AG09309 (cell line): ENCODE measurements at regions not wholly inside any gene's neighbourhood (a gene's known extent, or its start where the extent isn't known, plus 50 kb on each side); places are given as distances from the start of the nearest gene placed in this dataset.
A peak's percentile ranks its signal among the peaks of the same experiment; 100 is the strongest.

Experiments used
- DNase-seq: peaks from one replicate; pipeline ENCODE4 v3.0.0-alpha.2; 2010; ENCODE audit warnings: low read depth
- H3K4me3 ChIP-seq: 2 replicates; pipeline ENCODE4 v1.5.1; 2011; ENCODE audit warnings: mild to moderate bottlenecking, low read depth, low read length, moderate library complexity; ENCODE audit not compliant: control insufficient read depth
- TF ChIP-seq, protein P1 (sequence below): IDR thresholded peaks from 2 replicates; pipeline ENCODE4 v1.5.1; 2011; ENCODE audit warnings: mild to moderate bottlenecking, low read depth, low read length, inconsistent platforms; ENCODE audit not compliant: insufficient read depth, control insufficient read depth; ENCODE audit errors: missing control alignments

- TF ChIP-seq, protein P1, sequence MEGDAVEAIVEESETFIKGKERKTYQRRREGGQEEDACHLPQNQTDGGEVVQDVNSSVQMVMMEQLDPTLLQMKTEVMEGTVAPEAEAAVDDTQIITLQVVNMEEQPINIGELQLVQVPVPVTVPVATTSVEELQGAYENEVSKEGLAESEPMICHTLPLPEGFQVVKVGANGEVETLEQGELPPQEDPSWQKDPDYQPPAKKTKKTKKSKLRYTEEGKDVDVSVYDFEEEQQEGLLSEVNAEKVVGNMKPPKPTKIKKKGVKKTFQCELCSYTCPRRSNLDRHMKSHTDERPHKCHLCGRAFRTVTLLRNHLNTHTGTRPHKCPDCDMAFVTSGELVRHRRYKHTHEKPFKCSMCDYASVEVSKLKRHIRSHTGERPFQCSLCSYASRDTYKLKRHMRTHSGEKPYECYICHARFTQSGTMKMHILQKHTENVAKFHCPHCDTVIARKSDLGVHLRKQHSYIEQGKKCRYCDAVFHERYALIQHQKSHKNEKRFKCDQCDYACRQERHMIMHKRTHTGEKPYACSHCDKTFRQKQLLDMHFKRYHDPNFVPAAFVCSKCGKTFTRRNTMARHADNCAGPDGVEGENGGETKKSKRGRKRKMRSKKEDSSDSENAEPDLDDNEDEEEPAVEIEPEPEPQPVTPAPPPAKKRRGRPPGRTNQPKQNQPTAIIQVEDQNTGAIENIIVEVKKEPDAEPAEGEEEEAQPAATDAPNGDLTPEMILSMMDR = no peak
- DNase-seq = no peak
These were observed 104.5 kb upstream of the QRFPR start for GRCh38 chr4:121485190-121485804.

DNA sequence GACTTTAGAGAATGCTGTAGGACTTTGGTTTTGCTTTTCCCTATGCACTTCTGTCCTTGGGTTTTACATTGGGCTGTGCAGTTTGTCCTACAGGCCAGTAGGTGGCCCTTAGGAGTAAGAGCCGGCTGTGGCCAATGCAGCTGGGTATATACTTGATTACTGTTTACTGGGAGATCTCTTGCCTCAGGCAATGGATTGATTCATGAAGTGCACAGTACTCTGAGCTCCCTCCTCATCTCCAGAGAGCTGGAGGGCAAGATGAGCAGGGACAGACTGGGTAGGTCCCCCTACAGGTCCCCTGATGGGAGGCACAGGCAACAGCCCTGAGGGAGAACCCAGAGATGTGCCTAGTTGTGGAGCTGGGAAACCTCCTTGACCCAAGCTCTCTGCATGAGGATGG is 103.8 kb upstream of the QRFPR start:
- peak; percentile 32 for DNase-seq

More at GRCh38 chr4:121485190-121485804, 104.5 kb upstream of the QRFPR start:
- no peak overlapping the region for H3K4me3 ChIP-seq

GRCh38 chr4:121479808-121480207 is 99.0 kb upstream of the QRFPR start:
- H3K4me3 ChIP-seq = no peak overlapping the region
- TF ChIP-seq, protein P1 = no peak
- DNase-seq = no peak

More for the DNA sequence above, 103.8 kb upstream of the QRFPR start:
- TF ChIP-seq, protein P1 = peak; percentile 93
- no peak overlapping the region for H3K4me3 ChIP-seq

DNA sequence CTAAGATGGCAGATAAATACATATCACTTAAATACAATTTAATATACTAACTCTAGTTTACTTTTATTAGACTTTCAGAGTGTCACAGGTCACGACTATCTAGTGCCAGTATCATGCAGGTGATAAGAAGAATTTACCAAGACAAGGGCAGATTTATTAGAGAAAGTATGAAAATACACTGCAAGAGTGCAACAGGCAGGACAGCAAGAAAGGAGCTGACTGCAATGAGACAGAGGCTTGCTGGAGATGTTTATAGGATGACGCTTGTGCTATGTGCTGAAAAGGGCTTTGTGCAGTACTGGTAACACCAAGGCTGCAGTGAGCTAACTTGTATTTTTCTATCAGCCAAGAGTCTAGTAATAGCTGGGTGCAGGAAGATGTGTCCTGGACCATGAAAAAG is 96.7 kb upstream of the QRFPR start:
- TF ChIP-seq, protein P1 = no peak
- no peak overlapping the region for H3K4me3 ChIP-seq
- no peak for DNase-seq

GRCh38 chr4:121477079-121477478 is 96.3 kb upstream of the QRFPR start:
- TF ChIP-seq, protein P1 = no peak
- H3K4me3 ChIP-seq = no peak overlapping the region
- DNase-seq = no peak

GRCh38 chr4:121472937-121473721 is 92.3 kb upstream of the QRFPR start:
- DNase-seq = no peak
- no peak overlapping the region for H3K4me3 ChIP-seq
- TF ChIP-seq, protein P1 = no peak
